ENCODE measurements at regions not wholly inside any gene's neighbourhood (a gene's known extent, or its start where the extent isn't known, plus 50 kb on each side); places are given as distances from the start of the nearest gene placed in this dataset.

DNA sequence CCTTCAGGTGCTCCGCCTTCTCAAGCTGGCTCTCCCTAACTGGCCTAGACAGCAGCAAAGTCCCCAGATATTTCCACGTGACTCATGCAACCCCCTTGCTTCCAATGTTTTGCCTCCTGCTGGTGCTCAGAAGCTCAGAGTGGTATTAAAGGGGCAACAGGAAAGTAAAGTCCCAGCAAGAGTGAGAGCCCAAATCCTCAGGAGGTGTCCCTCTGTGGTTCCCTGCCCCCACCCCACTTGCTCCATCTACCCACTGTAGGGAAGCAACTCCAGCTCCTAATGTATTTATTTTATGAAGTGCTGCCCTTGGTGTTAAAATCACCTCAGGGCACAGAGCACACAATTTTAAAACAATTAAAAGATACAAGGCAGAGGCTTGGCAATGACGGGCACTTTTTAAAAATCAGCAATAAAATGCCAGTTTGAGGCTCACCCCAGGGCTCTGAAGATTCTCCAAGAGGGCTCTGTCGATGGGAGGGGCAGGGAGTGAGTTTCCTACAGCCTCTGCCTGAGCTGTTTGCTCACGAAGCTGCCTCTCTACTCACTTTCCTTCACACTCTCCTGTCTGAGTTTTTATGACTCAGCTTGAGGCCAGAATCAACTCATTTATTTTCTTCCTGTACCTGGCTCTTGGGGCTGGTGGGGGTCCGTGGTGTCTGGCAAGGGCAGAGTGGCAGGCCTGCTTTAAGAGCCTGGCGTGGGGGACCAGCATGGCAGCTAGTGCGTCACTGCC lies 81.9 kb upstream of the MAX start:
- intact Hi-C loops (cut with micrococcal nuclease) = no loop called here

DNA sequence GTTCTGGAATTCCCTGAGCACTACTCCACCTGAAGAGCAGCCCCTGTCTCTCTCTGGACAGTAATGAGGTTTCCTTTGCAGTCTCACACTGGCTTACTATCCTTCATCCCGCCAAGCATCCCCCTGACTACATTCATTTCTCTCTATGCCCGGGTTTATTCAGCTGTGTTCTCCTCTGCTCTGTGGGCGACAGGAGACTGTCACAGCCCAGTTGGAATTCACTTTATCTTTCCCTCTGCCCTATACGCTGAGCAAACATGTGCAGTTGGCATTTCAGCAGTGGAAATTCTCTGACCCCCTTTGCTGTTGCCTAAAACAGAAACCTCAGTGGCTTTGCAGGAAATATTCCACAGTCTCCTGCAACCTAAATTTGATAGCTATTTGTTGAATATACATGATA lies 83.5 kb upstream of the MAX start:
- intact Hi-C loops (cut with micrococcal nuclease) = no loop called here

DNA sequence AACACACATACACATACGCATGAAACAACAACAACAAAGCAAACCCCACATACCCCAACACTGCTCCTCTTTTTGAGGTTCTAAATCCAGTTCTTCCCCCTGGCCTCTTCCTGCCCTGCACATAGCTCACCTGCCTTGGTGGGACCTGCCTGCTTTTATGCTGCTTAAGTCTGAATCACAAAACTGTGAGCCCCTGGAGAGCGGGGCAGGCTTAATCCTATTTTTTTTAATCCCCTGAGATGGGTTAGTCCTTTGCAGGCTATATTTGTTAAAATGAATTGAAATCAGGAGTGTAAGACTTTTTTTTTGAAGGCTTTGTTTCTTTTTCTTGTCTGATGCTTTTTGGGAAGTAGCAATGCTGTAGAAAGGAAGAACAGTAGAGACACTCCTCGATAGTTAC lies 84.6 kb upstream of the MAX start:
- intact Hi-C loops (cut with micrococcal nuclease) = no loop called here

DNA sequence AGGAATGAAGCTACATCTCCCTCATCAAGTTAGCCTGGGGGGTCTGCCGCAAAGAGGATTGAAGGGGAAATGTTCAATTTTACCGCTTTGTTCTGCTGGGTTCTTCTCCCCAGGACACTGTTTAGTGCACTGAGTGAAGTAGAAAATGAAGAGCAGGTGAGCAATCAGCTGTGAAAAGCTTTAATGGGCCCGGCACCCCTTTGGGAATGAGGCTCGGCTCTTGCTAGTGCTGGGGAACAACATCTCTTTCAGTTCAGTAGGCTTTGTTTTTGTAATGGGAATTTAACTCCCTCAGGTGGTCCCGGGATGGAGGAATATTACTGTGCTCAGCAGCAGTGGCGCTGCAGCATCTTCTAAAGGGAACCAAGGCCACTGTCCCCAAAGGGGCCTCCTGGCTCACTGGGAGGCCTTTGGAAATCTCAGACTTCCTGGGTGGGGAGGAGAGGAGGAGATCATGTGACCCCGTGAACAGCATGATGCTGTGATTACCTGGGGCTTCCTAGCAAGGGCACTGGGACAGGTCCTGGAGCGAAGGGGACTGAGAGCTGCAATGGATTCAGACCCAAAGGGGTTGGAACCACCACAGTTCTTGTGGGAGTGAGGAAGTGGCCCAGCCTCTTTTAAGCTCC lies 85.2 kb upstream of the MAX start:
- intact Hi-C loops (cut with micrococcal nuclease) = no loop called here

DNA sequence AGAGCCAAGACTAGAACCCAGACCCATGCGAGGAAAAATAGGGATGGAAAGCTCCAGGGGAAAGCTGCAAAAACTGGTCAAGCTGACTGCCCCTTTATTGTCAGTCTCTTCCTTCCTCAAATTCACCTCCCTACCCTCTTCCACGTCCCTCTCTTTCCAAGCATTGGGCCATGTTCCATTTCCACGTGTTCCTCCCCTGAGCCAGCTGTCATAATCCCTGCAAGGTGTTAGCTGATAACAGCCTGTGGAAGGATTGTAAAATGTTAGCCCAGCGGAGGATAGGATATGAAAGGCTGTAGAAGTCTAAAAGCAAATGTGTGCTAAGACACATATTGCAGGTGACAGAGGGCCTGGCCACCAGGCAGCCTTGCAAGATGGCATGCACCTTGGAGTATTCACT lies 88.0 kb upstream of the MAX start:
- intact Hi-C loops (cut with micrococcal nuclease) = no loop called here

DNA sequence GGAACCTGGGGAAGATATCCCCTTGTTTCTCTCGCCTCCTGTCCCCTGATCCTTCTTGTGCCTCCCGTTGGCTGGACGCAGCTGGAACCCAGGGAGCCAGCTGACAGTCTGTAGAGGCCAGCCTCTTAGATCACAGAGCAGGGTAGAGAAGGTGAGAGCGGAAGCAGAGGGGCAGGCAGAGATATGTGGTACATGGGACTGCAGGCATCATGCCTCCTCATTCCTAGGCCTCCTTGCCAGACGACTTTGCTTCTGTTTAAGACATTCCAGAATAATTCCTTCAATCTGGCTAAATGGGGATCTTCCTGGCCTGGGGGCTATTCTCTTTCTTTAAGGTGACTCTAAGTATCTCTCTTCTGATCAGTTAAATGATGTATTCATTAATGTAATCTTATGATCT lies 89.4 kb upstream of the MAX start:
- intact Hi-C loops (cut with micrococcal nuclease) = no loop called here

DNA sequence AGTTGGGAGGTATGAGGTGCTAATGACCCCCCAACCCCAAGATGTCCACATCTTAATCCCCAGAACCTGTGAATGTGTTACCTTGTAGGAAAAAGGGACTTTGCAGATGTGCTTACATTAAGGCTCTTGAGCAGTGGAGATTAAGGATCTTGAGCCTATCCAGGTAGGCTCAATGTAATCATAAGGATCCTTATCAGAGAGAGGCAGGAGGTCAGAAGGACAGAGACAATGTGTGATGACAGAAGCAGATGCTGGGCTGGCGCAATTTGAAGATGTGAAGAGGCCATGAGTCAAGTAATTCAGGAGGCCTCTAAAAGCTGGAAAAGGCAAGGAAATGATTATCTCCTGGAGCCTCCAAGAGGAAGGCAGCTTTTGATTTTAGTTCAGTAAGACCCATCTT lies 90.4 kb upstream of the MAX start:
- intact Hi-C loops (cut with micrococcal nuclease) = no loop called here

DNA sequence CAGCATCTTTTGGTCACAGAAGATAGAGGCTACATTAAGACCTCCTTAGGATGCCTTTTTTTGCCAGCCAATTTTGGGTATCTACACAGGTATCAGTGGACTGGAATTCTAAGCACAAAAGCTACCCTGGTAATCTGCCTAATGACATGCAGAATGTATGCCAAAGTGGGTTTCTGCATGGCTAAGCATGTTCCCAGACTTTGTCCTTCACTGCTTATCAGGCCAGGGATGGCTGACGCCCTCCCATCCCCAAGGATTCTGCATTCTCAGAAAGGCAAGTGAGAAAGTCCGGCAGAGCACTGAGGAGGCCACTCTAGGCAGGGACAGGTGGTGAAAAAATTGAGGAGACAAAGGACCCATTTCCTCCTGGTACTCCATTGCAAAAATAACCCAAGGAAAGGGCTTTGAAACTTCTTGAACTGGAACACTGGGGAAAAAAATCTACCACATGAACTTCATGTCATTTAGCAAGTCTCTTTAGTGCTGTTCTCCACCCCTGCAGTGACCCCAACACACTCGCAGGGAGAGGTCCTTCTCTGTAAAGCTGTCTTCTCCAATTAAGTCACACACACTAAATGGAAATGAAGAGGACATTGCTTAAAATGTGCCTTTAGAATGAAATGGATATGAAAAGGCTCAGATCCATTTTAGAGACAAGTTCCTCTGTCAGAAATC lies 91.7 kb upstream of the MAX start:
- intact Hi-C loops (cut with micrococcal nuclease) = no loop called here

DNA sequence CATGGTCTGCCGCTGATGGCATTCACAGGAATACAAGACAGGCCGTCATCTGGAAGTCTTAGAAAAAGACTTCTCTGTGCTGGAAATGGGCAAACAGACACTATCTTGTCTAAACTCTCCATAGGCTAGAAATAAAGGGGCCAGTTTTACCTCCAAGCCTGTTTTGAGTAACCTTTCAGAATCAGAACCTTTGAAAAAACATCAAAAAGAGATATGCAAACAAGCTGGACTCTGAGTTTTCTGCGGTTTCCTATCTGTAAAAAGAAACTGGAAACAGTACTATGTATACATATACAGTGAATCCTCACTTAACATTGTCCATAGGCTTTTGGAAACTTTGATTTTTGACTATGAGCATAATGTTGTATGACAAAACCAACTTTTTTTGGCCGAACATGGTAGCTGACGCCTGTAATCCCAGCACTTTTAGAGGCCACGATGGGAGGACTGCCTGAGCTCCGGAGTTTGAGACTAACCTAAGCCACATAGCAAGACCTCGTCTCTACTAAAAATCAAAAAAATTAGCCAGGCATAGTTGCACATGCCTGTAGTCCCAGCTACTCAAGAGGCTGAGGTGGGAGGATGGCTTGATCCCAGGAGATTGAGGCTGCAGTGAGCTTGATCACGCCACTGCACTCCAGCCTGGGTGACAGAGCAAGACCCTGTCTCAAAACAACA lies 92.9 kb upstream of the MAX start:
- intact Hi-C loops (cut with micrococcal nuclease) = no loop called here

DNA sequence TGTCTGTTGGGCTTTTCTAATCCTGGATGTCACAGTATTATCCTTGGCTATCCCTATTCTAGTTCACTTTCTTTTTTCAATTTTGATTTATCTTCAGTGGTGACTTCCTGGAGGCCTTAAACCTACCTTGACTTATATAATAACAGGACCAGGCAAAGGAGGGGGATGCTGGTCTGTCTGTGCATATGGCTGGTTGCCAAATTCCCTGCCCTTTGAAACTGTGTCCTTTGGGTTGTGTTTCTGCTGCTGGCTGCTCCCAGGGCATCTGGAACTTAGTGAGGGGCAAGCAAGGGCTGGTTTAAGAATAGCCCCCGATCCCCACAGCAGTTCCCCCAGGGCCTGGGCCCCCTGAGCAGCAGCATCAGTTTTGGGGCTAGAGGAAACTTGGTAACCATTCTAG lies 96.0 kb upstream of the MAX start:
- intact Hi-C loops (cut with micrococcal nuclease) = no loop called here

DNA sequence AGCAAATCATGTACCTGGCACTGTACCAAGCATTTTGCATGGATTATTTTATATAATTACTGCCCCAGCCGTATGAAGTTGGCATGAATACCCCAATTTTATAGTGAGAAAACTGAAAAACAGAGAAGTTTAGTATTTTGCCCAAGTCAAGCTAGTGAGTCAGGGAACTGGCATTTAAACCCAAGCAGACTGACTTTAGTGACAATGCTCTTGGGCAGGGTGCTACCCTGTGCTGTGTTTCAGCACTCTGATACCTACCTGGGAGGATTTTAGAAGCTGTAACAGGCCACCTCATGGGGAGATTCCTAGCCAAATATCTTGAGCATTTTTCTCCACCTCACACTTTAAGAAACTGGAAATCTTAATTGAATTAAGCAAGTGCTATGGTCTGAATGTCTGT lies 98.1 kb upstream of the MAX start:
- intact Hi-C loops (cut with micrococcal nuclease) = no loop called here

DNA sequence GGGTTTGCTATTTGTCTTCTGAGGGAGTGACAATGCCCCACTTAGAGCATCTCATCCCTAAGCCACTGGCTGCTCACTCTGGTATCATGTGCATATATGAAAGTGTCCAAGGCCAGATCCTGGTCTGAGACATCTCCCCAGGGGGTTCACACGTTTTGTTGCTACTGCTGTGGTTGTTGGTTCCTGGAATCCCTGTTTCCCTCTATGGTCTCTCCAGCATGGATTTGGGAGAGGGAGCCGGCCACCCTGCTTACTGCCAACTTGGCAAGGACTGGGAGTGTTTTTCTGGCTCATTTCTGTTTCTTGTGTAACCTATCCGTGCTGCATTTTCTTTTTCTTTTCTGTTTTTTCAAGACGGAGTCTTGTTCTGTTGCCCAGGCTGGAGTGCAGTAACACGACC lies 101.3 kb upstream of the MAX start:
- intact Hi-C loops (cut with micrococcal nuclease) = no loop called here

DNA sequence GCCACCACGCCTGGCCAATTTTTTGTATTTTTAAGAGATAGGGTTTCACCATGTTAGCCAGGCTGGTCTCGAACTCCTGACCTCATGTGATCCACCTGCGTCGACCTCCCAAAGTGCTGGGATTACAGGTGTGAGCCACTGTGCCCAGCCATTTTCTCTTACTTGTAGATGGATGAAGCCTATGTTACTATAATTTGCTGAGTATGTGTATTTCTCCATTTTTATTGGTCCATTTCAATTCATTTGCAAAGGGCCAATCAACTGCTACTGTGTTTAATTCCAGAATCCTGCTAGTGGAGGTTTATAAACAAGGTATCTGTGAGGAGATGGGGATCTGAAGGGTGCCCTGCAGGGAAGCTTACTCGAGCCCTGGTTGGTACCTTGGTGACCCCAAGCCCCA lies 101.7 kb upstream of the MAX start:
- intact Hi-C loops (cut with micrococcal nuclease) = loop anchor here (2.0 kb wide), 1 partner anchor 217 kb away; the partner anchor contains the start of gene FNTB

DNA sequence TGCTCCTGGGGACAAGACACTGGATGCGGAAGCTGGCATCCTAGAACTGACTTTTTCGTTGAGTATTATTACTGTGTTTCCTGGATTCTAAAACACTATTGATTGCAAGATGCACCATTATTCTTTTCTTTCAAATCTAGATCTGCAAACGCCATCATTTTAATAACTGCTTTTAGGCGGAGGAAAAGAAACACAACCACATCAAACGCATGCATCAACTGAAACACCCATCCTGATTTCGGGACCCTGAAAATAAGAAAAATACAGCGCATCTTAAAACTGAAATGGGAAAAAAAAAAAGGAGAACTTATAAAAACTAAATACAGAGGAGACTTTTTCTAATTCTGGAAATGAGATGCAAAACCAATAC lies 103.7 kb upstream of the MAX start:
- intact Hi-C loops (cut with micrococcal nuclease) = loop anchor here (2.0 to 5.0 kb wide), 5 partner anchors 25 to 721 kb away; partner anchors contain the start of genes FUT8 and MAX

DNA sequence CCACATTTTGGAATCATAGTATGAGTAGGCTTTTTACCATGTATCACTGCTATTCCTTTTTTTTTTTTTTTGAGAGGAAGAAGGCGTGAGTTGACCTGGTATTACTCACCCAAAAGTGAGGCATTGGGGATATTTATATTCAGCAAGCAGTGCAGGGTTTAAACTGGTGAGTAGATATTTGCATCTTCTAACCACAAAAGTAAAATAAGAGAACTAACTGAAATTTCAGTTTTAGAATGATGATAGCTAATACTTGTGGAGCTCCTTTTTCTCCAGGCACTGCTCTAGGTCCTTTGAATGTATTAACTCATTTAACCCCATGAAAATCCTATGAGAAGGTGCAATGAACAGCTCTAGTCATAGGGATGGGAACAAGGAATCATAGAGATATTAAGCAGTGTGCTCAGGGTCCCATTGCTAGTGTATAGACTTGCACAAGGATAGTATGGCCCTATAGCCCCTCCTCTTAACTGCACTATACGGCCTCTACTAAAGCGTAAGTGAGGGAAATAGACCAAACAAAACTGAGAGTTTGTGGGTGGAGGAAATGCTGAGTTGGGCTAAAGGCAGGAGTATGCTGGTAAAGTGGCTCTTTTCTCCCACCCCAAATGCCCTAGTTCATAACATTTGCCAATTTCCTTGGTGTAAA lies 104.3 kb upstream of the MAX start:
- intact Hi-C loops (cut with micrococcal nuclease) = loop anchor here (2.0 to 5.0 kb wide), 5 partner anchors 26 to 721 kb away; partner anchors contain the start of genes FUT8 and MAX

DNA sequence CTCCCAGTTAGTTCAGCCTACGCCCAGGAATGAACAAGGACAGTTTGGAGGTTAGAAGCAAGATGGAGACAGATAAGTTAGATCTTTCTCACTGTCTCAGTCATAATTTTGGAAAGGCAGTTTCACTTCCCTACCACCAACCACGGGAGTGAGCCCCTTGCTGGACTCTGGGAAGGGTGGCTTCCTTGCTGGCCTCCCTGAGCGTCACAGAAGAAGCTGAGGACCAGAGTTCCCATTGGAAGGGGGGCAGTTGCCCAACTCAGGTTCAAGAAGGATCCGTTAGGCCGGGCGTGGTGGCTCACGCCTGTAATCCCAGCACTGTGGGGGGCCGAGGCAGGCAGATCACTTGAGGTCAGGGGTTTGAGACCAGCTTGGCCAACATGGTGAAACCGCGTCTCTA lies 106.2 kb upstream of the MAX start:
- intact Hi-C loops (cut with micrococcal nuclease) = loop anchor here (5.0 kb wide), 3 partner anchors 204 to 719 kb away; partner anchors contain the start of gene FUT8

DNA sequence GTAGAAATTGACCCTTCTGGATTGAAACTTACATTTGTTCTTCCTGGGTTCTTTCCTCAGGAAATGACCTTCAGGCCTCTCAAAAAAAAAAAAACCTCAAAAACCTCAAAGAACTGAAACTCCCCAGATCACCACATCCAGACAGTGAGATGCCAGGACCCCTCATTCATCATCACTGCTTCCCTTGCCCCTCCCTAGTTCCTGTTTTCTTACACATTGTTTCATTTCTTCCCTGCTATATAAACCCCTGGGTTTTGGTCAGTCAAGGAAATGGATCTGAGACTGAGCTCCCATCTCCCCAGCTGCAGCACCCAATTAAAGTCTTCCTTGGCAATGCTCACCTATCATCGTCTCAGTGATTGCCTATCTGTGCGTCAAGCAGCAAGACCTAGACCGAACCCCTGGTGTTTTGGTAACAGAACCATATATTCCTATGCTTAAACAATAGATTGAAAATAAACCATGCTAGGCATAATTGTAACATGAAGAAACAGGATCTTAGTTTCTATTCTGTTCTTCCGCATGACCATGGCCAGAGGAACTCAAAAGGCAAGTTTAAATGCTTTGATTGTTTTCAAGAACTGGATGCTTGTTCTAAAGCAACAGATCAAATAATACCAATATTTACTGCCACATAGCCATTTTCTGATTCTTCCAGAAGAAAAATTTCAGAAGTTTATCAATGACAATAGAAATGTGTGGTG lies 108.0 kb upstream of the MAX start:
- intact Hi-C loops (cut with micrococcal nuclease) = loop anchor here (1.0 to 2.0 kb wide), 2 partner anchors 39 to 77 kb away; no protein-coding TSS in a partner anchor

DNA sequence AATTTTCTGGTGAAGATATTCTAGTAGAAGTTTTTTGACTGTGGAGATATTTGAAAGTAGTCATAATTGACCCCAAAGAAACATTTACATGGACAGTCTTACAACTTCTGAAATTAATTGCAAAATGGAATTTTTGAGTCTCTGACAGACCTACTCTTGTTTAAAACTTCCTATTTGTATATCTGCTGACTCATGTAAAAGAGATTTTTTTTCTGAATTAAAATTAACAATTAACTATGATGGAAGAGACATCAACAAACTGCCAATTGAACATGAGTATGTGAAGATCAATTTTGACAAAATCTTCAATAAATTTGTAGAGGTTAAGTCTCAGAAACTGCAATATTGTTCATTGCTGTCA lies 108.5 kb upstream of the MAX start:
- intact Hi-C loops (cut with micrococcal nuclease) = loop anchor here (1.0 to 2.0 kb wide), 2 partner anchors 40 to 76 kb away; no protein-coding TSS in a partner anchor

DNA sequence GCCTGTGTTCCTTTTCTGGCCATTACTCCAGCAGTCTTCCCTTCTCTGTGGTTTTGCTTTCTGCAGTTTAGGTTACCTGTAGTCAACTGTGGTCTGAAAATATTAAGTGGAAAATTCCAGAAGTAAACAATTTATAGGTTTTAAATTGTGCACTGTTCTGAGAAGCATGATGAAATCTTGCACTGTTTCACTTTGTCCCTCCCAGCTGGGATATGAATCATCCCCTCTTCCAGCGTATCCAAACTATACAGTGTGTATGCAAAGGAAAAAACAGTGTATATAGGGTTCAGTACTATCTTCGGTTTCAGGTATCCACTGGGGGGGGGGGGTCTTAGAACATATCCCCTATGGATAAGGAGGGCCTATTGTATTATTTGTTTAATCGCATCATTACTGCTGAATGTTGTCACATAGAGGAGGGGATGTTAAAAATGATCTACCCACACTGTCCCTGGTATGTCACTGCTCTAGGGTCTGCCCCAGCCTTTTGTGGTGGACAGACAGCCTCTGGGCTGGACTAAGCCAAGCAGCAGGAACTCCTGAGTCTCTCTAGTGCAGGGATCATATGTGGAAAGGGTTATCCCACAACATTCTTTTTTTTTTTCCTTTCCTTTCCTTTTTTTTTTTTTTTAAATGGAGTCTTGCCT lies 109.1 kb upstream of the MAX start:
- intact Hi-C loops (cut with micrococcal nuclease) = loop anchor here (2.0 kb wide), 1 partner anchor 75 kb away; no protein-coding TSS in a partner anchor

DNA sequence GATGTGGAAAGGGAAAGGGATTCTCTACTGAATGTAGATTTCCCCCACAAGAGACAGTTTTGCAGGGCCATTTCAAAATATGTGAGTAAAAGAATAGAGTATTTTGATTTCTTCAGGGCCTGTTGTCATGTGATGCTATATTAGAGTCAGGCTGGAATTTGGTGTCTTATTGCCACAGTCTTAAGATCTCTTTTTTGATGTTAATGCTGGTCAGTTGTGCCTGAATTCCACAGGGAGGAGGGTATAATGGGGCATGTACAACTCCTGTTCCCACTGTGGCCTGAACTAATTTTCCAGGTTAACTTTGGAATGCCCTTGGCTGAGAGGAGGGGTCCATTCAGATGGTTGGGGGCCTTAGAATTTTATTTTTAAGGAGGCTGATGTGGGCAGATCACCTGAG lies 111.0 kb upstream of the MAX start:
- intact Hi-C loops (cut with micrococcal nuclease) = no loop called here

All from T-helper 1 cell treated with Interleukin-12 subunit alpha and Interleukin-12 subunit beta and Interleukin-4 antibody, amounts not matched to agents 30 ng/mL and 1 ng/mL, for 36 hours (primary cell).